ACHN (cell line): ENCODE measurements at regions not wholly inside any gene's neighbourhood (a gene's known extent, or its start where the extent isn't known, plus 50 kb on each side); places are given as distances from the start of the nearest gene placed in this dataset.
"Not testable (repeated sequence)": the region's sequence is repeated elsewhere in the genome, so short reads cannot be mapped to it uniquely, and the experiment has no call there.

ENCODE experiments used
- DNase-seq: peaks from one replicate; pipeline ENCODE4 v3.0.0-alpha.2; 2015
- in situ Hi-C: cut with HindIII; loops from 2 replicates; pipeline ENCODE4 v1.10.0; 2017; ENCODE audit warnings: low sequenced_read_pairs, low pct_ligation_motif_present, low pct_unique_long_range_greater_than_20kb

DNA sequence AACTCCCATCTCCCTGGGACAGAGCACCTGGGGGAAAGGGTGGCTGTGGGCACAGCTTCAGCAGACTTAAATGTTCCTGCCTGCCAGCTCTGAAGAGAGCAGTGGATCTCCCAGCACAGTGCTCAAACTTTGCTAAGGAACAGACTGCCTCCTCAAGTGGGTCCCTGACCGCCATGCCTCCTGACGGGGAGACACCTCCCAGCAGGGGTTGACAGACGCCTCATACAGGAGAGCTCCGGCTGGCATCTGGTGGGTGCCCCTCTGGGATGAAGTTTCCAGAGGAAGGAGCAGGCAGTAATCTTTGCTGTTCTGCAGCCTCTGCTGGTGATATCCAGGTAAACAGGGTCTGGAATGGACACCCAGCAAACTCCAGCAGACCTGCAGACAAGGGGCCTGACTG lies 206.9 kb upstream of the NUDT10 start:
- in situ Hi-C loops, DNase-seq: not testable (repeated sequence)

DNA sequence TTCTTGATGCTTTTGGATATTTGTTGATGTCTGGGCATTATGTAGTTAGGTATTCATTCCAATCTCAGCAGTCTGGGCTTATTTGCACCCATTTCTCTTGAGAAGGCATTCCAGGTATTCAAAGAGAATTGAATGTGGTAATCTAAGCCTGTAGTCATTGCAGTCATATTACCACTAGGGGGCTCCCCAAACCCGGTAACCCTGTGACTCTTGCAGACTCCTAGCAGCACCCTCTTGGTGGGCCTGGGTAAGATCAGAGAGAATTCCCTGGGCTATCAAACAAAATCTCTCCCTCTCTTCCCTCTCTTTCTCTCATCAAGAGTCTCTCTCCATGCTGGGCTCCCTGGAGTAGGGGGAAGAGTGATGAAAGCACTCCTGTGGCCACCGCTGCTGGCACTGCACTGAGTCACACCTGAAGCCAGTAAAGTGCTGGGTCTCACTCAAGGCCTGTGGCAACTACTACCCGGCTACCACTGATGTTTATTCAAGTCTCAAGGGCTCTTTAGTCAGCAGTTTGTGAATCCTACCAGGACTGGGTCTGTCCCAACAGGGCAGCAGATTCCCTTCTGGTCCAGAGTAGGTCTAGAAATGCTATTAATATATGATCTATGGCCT lies 187.7 kb upstream of the NUDT10 start:
- DNase-seq: peak; percentile 22
- in situ Hi-C loops: no loop called here

DNA sequence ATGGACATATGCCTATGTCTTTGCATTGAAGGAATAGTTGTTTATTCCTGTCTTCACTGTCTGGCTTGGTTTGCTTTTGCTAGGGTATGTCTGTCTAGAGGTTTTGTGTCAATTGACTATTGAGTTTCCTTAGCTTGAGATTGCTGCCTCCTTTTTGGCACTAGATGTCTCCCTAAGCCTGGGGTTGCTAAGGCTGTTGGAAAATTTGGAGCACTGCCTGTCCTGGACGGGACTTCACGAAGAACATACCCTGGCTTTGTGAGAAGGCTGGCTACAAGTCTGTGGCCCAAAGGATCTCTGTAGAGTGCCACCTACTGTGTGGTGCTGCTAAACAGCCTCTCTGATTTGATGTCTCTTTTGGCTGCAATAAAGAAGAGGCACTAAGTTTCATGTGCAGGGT lies 183.8 kb upstream of the NUDT10 start:
- no peak for DNase-seq
- in situ Hi-C loops: no loop called here

DNA sequence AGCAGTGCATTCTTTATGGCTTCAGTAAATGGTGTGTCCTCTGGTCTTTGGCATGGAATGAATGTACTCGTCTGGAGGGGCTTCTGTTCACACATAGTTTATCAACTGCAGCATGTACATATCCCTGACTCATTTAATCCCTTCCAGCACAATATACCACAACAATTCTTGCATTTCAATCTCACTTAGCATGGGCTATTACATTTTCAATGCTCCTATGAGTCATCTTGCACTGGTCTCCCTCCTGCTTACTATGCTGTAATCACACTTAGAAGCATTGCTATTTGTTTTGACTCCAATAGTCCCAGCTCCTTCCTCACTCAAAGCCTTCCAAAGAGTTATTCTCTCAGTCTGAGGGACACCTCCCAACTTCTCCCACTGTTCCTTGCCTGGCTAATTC lies 180.9 kb upstream of the NUDT10 start:
- in situ Hi-C loops: no loop called here
- DNase-seq: no peak

DNA sequence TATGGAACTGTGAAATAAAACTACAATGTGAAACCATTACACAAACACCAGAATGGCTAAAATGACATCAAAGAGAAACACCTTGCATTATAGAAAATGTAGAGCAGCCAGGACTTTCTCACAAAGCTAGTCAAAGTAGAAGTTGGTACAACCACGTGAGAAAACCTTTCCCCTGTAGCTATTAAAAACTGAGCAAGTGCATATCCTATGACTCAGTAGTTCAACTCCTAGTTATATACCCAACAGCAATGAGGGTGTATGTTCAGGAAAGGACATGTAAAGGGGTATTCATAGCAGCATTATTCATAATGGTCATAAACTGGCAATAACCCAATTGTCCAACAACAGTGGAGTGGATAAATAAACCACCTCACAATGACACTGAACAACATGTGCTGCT lies 177.5 kb upstream of the NUDT10 start:
- no peak for DNase-seq
- in situ Hi-C loops: no loop called here

DNA sequence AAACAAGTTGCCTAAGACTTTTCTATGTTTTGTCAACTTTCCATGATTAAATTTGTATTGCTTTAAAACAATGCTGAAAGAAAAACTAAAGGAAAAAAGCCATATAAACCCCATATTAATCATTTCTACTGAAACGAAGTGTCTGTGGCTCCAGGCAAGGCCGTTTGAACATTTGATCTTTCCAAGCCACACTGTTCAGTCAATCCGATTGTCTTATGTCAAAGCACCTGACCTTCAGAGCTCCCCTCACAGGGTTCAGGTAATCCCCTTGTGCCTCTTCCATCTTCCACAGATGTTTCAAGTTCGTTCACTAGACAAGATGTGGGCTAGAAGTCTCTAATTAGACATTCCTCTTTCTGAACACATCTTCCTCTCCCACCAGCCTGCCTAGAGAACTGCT lies 177.1 kb upstream of the NUDT10 start:
- no peak for DNase-seq
- in situ Hi-C loops: no loop called here

DNA sequence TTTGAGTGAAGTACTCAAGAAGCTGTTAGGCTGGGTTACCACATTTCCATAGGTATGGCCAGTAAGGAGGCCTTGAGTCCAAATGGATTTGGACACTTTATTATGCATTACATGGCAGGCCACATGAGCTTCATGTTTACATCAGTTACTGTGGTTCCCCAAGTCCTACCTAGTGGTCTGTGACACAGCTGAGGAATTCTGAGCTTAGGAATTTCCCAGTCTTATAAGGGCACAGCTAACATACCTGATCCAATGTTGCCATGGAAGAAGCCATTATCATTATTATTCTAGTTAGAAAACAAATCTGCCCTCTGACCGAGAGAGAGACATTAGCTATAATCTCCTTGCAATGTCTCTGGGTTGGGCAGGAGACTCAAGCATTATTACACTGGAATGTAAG lies 174.4 kb upstream of the NUDT10 start:
- DNase-seq: no peak
- in situ Hi-C loops: no loop called here

DNA sequence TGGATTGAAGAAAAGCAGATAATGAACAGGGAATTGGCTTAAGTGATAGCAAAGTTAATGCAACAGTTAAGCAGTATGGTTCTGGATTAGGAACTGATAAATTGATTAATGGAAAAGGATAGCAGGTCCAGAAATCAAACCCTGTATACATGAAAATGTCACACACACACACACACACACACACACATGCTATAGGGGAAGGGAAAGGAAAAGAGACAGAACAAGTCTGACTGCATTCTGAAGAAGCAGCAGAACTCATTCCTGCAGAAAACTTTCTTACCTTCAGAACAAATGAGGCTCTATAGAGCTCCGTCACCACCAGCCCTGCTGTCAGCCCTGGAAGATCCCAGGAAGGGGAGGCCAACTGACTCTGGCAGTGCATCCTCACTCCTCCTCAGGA lies 173.2 kb upstream of the NUDT10 start:
- in situ Hi-C loops, DNase-seq: not testable (repeated sequence)

DNA sequence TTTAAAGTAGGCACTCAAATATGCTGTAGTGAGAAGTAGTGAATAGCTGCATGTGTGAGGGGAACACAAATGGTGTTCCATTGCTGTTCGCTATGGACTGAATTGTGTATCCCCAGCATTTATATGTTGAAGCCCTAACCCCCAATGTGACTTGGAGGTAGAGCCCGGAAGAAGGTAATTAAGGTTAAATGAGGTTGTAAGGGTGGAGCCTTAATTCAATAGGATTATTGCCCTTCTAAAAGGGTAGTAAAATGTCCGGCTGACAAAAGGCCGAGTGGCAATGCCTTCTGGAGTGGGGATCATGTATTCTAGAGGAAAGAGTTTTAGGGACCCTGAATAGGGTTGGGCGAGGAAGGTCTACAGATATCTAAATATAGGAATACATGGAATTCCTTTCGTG lies 168.9 kb upstream of the NUDT10 start:
- in situ Hi-C loops: no loop called here
- no peak for DNase-seq

DNA sequence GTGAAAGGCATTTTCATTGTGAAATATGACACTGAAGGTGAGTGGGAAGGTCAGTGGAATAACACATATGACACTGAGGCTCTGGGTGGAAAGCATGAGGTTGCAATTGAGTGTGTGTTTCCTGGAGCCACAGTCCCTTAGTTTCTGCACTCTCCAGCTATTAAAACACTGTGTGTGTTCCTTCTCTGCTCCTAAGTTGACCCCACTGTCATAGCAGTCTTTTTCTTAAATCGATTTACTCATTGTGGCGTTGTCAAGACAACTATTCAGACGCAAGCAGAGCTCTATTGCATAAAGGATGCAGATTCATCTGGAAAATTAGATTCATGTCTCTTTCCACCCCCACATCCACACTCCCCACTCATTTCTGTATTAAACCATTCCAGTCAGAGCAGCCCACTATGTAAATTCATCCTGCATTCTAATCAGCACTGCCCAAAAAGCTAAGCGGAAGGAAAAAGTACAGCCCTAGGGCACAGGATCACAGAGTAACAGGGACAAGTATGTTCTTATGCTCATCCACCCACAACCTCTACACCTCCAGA lies 154.2 kb upstream of the NUDT10 start:
- DNase-seq, in situ Hi-C loops: not testable (repeated sequence)

DNA sequence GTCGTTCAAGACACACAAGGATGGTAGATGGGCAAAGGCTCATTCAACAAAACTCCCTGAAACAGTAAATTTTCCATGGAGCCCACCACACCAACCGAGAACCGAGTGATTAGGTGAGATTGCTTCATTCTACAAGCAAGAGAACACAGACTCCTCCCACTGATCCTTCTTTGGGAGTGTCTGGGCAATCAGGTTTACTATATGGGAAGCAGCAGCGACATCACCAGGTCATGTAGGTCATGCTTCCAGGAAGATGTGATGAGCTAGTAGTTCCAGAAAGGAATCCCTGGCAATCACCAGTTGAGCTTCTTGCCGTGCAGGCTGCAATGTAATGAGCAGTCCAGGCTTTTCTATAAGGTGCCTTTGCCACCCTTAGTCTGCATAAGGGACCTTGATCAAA lies 152.8 kb upstream of the NUDT10 start:
- in situ Hi-C loops, DNase-seq: not testable (repeated sequence)

DNA sequence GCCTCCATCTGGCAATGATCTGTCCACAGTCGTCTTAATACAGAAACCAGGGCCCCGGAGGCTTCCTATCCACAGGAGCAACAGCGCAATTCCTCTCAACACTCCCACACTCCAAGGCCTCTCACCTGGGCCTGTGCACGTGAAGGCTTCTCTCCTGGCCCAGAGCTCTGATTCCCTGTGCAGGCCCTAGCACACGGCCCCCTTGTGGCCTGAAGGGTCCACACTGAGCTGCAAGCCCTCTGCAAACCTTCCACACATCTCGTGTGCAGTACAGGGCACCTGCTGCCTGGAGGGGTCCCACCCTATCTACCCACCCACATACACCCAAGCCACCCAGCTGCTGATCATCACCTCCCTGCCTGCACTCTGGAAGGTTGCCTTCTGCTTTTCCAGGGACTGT lies 150.1 kb upstream of the NUDT10 start:
- in situ Hi-C loops: no loop called here
- DNase-seq: no peak

DNA sequence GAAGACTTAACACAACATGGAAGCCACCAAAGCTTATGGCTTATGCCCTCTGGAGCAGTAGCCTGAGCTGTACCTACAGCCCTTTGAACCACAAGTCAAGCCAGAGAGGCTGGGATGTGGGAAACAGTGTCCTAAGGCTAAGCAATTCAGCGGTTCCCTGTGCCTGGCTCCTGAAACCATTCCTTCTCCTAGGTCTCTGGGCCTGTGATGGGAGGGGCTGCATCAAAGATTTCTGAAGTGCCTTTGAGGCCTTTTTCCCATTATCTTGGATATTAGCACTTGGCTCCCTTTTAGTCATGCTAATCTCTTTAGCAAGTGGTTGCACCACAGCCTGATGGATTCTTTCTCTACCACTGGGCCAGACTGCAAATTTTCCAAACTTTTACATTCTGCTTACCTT lies 140.5 kb upstream of the NUDT10 start:
- in situ Hi-C loops: no loop called here

DNA sequence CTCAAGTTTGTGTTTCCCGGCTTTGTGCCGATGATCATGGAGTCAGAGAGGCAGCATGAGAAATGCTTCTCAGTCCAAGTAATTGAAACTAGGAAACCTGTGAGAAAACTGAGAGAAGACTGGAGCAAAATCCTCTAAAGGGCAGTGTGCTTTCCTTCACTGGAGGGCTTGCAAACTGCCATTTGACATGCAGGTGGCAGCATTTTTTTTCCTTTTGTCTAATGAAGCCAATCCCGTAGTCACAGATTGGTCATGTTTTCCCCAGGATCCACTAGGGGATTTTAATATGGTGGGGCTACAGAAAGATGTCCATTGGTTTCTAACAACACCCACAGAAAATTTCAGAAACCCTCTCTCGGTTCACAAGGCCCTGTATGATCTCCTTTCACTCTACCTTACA lies 117.4 kb upstream of the NUDT10 start:
- in situ Hi-C loops: no loop called here
- peak; percentile 0 for DNase-seq

More for the DNA sequence above, 140.5 kb upstream of the NUDT10 start:
- no peak for DNase-seq

DNA sequence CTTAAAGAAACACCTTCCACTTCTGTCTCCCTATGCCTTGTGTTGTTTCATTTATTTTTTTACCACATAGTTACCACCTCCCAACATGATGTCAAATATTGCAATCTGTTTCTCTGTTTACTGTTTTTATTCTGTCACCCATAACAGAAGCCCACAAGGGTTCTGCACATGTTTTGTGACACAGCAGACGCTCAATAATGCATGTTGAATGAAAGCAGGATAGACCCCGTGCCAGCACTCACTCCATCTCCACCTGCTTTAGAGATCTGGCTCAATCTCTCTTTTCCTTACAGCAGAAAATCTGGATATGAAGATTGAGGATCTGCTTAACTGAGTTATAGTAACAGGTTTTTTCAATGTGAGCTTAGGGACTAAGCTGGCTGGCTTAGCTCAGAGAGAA lies 116.8 kb upstream of the NUDT10 start:
- in situ Hi-C loops: no loop called here
- DNase-seq: no peak

DNA sequence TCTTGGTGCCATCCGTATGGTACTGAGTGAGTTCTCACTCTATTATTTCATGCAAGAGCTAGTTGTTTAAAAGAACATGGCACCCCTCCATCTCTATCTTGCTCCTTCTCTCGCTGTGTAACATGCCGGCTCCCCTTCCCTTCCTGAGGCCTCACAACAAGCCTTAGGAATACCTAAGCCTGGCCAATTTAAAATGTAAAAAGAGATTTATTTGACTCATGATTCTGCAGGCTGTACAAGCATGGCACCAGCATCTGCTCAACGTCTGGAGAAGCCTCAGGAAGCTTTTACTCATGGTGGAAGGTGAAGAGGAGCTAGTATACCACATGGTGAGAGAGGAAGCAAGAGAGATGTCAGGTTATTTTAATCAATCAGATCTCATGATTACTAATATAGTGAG lies 90.4 kb upstream of the NUDT10 start:
- in situ Hi-C loops: no loop called here
- DNase-seq: no peak

DNA sequence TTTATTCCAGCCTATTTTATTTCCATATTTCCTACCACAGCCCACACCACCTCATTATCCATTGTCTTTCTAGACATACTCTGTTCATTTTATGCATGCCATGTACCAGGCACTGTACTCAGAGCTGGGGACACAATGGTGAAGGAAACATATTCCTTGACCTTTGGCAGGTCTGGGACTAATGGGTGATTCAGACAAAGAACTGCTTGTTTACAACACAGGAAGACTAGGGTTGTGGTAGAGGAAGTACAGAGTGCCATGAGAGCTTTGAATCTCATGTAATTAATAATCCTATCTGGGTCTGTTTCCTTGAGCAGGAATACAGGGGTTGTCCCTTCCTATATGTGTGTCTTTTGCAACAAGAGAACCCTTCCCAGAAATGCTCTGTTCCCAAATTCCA lies 75.1 kb upstream of the NUDT10 start:
- in situ Hi-C loops: no loop called here
- DNase-seq: no peak

DNA sequence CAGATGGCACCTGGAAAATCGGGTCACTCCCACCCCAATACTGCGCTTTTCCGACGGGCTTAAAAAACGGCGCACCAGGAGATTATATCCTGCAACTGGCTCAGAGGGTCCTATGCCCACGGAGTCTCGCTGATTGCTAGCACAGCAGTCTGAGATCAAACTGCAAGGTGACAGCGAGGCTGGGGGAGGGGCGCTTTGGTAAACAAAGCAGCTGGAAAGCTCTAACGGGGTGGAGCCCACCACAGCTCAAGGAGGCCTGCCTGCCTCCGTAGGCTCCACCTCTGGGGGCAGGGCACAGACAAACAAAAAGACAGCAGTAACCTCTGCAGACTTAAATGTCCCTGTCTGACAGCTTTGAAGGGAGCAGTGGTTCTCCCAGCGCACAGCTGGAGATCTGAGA lies 70.4 kb upstream of the NUDT10 start:
- in situ Hi-C loops, DNase-seq: not testable (repeated sequence)

DNA sequence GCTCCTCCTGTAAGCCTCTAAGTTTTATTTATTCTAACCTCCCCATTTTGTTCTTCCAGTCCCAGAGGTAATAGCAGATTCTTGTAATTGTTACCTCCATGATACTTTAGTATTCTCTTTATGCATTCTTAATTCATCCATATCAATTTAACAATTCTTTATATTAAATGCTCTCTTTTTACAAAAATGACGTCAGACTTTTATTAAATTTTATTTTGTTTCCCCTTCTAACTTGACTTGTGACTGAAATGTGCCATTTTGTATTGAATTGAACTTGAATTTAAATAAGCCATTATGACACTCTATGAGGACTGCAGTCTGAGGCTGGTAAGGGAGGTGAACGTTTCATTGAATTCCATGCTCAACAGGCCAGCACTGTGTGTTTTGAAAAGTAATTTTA lies 60.0 kb upstream of the NUDT10 start:
- in situ Hi-C loops: no loop called here

DNA sequence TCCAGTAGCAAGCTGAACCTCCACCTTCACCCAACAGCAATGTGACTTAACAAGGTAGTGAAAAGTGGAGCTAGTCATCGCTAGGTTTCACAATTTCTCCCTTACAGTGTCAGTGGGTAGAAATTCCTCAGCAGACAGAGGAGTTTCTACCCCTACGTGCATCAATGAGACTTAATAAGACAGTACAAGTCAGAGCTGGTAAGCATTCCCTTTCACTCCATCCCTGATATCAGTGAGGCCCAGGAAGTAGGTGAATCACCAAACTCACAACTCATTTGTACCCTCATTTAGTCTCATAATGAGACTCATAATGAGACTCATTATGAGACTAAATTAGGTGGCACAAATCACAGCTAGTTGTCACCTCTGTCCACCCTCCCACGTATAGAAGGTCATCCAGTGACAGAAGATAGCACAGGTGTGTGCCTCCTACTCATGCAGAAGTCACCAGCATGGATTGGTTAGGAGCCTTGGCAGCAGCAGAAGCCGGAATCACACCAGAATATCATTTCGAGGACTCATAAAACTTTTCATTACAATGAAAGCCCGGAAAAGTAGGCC lies 50.8 kb upstream of the NUDT10 start:
- no peak for DNase-seq
- in situ Hi-C loops: no loop called here

More for the DNA sequence above, 60.0 kb upstream of the NUDT10 start:
- no peak for DNase-seq
